Caco-2 (cell line): ENCODE measurements at regions not wholly inside any gene's neighbourhood (a gene's known extent, or its start where the extent isn't known, plus 50 kb on each side); places are given as distances from the start of the nearest gene placed in this dataset.

Experiments used
- BruUV-seq: library from RNA; stranded (reverse); fragments of 400-500 nt; replicated peaks from 2 replicates; lab custom pipeline; 2021; lab: Mats Ljungman, UMichigan
- CTCF ChIA-PET: fragments of 300-600 bp; sonication (Branson Sonifier 250); formaldehyde crosslinking; loops from one replicate; lab custom pipeline; 2022; ENCODE audit warnings: antibody characterized with exemption; lab: Charles Lee
- POLR2A ChIA-PET: fragments of 300-600 bp; sonication (Branson Sonifier 250); formaldehyde crosslinking; loops from one replicate; lab custom pipeline; 2022; ENCODE audit warnings: antibody characterized with exemption; lab: Charles Lee
- DNase-seq, 2 experiments: peaks; one replicate each; pipeline versions ENCODE4 v3.0.0 to v3.0.0-alpha.2; 2020 to 2022
- H3K27me3 ChIP-seq: replicated peaks from 2 replicates; pipeline ENCODE4 v1.6.0; 2011; ENCODE audit warnings: low read length; ENCODE audit not compliant: control insufficient read depth, insufficient read depth
- H3K36me3 ChIP-seq: 2 replicates; pipeline ENCODE4 v1.5.1; 2011; ENCODE audit warnings: low read length; ENCODE audit not compliant: control insufficient read depth, insufficient read depth
- H3K4me1 ChIP-seq: fragments of 250-450 bp; sonication (Bioruptor Pico); 2 replicates; pipeline ENCODE4 v1.5.1; 2020; ENCODE audit warnings: mild to moderate bottlenecking
- H3K4me3 ChIP-seq: 2 replicates; pipeline ENCODE4 v1.5.1; 2011; ENCODE audit warnings: low read depth, mild to moderate bottlenecking, control low read depth, low read length
- H3K9me3 ChIP-seq: fragments of 250-450 bp; sonication (Bioruptor Pico); 2 replicates; pipeline ENCODE4 v1.5.1; 2020; ENCODE audit warnings: mild to moderate bottlenecking, moderate library complexity
- H3K27ac Mint-ChIP-seq: one replicate; pipeline ENCODE4 v1.8.0; 2022; ENCODE audit warnings: mixed read lengths; ENCODE audit not compliant: unreplicated experiment
- H3K27me3 Mint-ChIP-seq: one replicate; pipeline ENCODE4 v1.8.0; 2022; ENCODE audit warnings: mixed read lengths; ENCODE audit not compliant: insufficient read depth, unreplicated experiment
- H3K36me3 Mint-ChIP-seq: one replicate; pipeline ENCODE4 v1.8.0; 2022; ENCODE audit warnings: mild to moderate bottlenecking, mixed read lengths; ENCODE audit not compliant: insufficient read depth, unreplicated experiment
- H3K4me1 Mint-ChIP-seq: one replicate; pipeline ENCODE4 v1.8.0; 2022; ENCODE audit warnings: low read depth, mixed read lengths; ENCODE audit not compliant: unreplicated experiment
- H3K4me3 Mint-ChIP-seq: one replicate; pipeline ENCODE4 v1.8.0; 2022; ENCODE audit warnings: mild to moderate bottlenecking, moderate library complexity, mixed read lengths; ENCODE audit not compliant: unreplicated experiment
- H3K9me3 Mint-ChIP-seq: one replicate; pipeline ENCODE4 v1.8.0; 2022; ENCODE audit warnings: mixed read lengths; ENCODE audit not compliant: unreplicated experiment
- intact Hi-C: fragments of 100-400 bp; cut with micrococcal nuclease; formaldehyde crosslinking; loops from one replicate; pipeline ENCODE4 v1.10.0; 2022; ENCODE audit not compliant: unreplicated experiment
- TF ChIP-seq, protein P1 (sequence below), 2 experiments: fragments of 200-600 bp in 1 of 2; IDR thresholded peaks; 1 replicate in 1 of 2; 2 replicates in 1 of 2; pipeline versions ENCODE4 v1.5.1 to v1.8.0; 2011 to 2022; ENCODE audit warnings: antibody characterized with exemption in 1 of 2, control low read depth in 1 of 2, inconsistent platforms in 1 of 2, low read depth in 1 of 2, low read length in 1 of 2, mild to moderate bottlenecking in 1 of 2, moderate library complexity in 1 of 2; ENCODE audit not compliant: insufficient read depth in 1 of 2, severe bottlenecking in 1 of 2, unreplicated experiment in 1 of 2

DNA sequence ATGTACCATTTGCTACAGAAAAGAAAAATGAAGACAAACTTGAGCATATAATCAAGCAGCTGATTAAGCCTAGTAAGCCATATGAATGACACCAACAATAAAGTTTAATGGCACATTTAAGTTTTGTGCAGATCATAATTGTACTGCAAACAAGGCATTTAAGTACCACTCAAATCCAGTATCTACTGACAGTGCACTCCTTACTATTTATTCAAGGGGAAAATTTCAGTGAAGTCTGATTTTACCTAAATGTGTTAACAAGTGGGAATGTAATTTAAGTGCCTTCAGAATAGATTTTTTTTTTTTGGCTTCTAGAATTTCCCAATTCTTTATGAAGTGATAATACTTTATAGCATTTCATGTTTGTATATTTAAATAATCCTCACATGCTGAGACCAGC is 341.0 kb upstream of the POU5F2 start:
- H3K4me1 Mint-ChIP-seq, result no peaks in the 10 kb centered on the region
- POLR2A ChIA-PET, result no interaction called here
- H3K4me3 Mint-ChIP-seq, result no peak overlapping the region
- no peaks in the 10 kb centered on the region for H3K27me3 ChIP-seq
- no peak for DNase-seq
- H3K9me3 Mint-ChIP-seq, result no peaks in the 10 kb centered on the region
- TF ChIP-seq, protein P1, sequence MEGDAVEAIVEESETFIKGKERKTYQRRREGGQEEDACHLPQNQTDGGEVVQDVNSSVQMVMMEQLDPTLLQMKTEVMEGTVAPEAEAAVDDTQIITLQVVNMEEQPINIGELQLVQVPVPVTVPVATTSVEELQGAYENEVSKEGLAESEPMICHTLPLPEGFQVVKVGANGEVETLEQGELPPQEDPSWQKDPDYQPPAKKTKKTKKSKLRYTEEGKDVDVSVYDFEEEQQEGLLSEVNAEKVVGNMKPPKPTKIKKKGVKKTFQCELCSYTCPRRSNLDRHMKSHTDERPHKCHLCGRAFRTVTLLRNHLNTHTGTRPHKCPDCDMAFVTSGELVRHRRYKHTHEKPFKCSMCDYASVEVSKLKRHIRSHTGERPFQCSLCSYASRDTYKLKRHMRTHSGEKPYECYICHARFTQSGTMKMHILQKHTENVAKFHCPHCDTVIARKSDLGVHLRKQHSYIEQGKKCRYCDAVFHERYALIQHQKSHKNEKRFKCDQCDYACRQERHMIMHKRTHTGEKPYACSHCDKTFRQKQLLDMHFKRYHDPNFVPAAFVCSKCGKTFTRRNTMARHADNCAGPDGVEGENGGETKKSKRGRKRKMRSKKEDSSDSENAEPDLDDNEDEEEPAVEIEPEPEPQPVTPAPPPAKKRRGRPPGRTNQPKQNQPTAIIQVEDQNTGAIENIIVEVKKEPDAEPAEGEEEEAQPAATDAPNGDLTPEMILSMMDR (IDR thresholded peaks at IDR 0.05; ENCODE audit: insufficient read depth in 1 of 2, low read depth in 1 of 2, low read length in 1 of 2, severe bottlenecking in 1 of 2, unreplicated experiment in 1 of 2), result no peak
- H3K27me3 Mint-ChIP-seq, result no peaks in the 10 kb centered on the region
- CTCF ChIA-PET, result no interaction called here
- no peak overlapping the region for H3K27ac Mint-ChIP-seq
- no peaks in the 10 kb centered on the region for H3K4me1 ChIP-seq
- BruUV-seq, result no TSS peak
- H3K36me3 Mint-ChIP-seq, result no peaks in the 10 kb centered on the region
- no peaks in the 10 kb centered on the region for H3K9me3 ChIP-seq
- intact Hi-C loops, result no loop called here
- no peaks in the 10 kb centered on the region for H3K36me3 ChIP-seq
- no peak overlapping the region for H3K4me3 ChIP-seq

DNA sequence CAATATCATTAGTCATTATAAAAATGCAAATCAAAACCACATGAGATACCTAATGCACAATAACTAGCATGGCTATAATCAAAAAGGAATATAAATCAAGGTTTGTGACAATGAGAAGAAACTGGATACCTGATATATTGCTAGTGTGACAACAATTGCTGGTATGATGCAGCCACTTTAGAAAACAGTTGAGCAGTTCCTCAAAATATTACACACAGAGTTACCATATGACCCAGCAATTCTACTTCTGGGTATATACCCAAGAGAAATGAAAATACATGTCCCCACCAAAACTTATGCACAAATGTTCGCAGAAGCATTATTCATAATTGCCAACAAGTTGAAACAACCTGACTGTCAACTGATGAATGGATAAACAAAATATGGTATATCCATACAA is 339.7 kb upstream of the POU5F2 start:
- intact Hi-C loops, result no loop called here
- Histone ChIP-seq H3K27me3 (no peaks in the 10 kb centered on the region), H3K4me3 (no peak overlapping the region), H3K4me1 (no peaks in the 10 kb centered on the region), H3K9me3 (no peaks in the 10 kb centered on the region), H3K36me3 (no peaks in the 10 kb centered on the region)
- POLR2A ChIA-PET, result no interaction called here
- no peaks in the 10 kb centered on the region for H3K4me1 Mint-ChIP-seq
- no peak overlapping the region for H3K4me3 Mint-ChIP-seq
- no peaks in the 10 kb centered on the region for H3K36me3 Mint-ChIP-seq
- no peak for DNase-seq
- CTCF ChIA-PET, result no interaction called here
- no TSS peak for BruUV-seq
- no peaks in the 10 kb centered on the region for H3K9me3 Mint-ChIP-seq
- H3K27ac Mint-ChIP-seq, result no peak overlapping the region
- no peaks in the 10 kb centered on the region for H3K27me3 Mint-ChIP-seq
- TF ChIP-seq, protein P1 (IDR thresholded peaks at IDR 0.05; ENCODE audit: insufficient read depth in 1 of 2, low read depth in 1 of 2, low read length in 1 of 2, severe bottlenecking in 1 of 2, unreplicated experiment in 1 of 2), result no peak

DNA sequence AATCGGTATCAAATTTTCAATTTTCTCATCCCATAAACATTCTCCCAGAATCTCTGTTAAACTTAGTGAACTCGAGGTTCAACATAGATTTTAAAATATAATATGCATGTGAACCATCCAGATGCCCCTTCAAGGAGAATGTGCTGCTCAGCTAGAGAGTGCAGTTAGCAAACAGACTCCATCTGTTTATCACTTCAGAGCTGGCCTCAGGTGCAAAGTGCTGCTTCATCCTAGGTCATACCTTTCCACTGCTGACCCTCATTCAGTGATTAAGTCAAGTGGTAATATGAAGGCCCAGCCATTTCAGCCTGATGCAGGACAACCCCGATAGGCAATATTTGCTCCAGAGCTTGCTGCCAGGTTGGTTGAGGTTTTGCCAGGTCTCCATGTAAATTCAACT is 339.0 kb upstream of the POU5F2 start:
- Histone ChIP-seq H3K27me3 (no peaks in the 10 kb centered on the region), H3K9me3 (no peaks in the 10 kb centered on the region), H3K36me3 (no peaks in the 10 kb centered on the region), H3K4me3 (no peak overlapping the region), H3K4me1 (no peaks in the 10 kb centered on the region)
- H3K4me1 Mint-ChIP-seq, result no peaks in the 10 kb centered on the region
- BruUV-seq, result no TSS peak
- TF ChIP-seq, protein P1 (IDR thresholded peaks at IDR 0.05; ENCODE audit: insufficient read depth in 1 of 2, low read depth in 1 of 2, low read length in 1 of 2, severe bottlenecking in 1 of 2, unreplicated experiment in 1 of 2), result no peak
- DNase-seq, result no peak
- no peaks in the 10 kb centered on the region for H3K36me3 Mint-ChIP-seq
- POLR2A ChIA-PET, result no interaction called here
- no peak overlapping the region for H3K4me3 Mint-ChIP-seq
- CTCF ChIA-PET, result no interaction called here
- intact Hi-C loops, result no loop called here
- H3K27me3 Mint-ChIP-seq, result no peaks in the 10 kb centered on the region
- no peaks in the 10 kb centered on the region for H3K9me3 Mint-ChIP-seq
- no peak overlapping the region for H3K27ac Mint-ChIP-seq
